GM12865 (cell line): ENCODE measurements at regions not wholly inside any gene's neighbourhood (a gene's known extent, or its start where the extent isn't known, plus 50 kb on each side); places are given as distances from the start of the nearest gene placed in this dataset.
"Not testable (repeated sequence)": the region's sequence is repeated elsewhere in the genome, so short reads cannot be mapped to it uniquely, and the experiment has no call there.

Experiments used
- DNase-seq: peaks from one replicate; pipeline ENCODE4 v3.0.0; 2010; ENCODE audit warnings: low read depth
- H3K4me3 ChIP-seq: 2 replicates; pipeline ENCODE4 v1.5.1; 2011; ENCODE audit warnings: mild to moderate bottlenecking, low read depth, low read length, control low read depth
- CTCF ChIP-seq: IDR thresholded peaks from 2 replicates; pipeline ENCODE4 v1.5.1; 2011; ENCODE audit warnings: low read length, control low read depth, low read depth, inconsistent platforms; ENCODE audit not compliant: insufficient read depth; ENCODE audit errors: missing control alignments

GRCh38 chr1:181179279-181179986 is 90.9 kb downstream of the IER5 start:
- no peak for DNase-seq
- no peak for TF ChIP-seq CTCF
- no peak overlapping the region for H3K4me3 ChIP-seq

- peak; percentile 43 for DNase-seq
- TF ChIP-seq CTCF, result no peak
- H3K4me3 ChIP-seq, result no peak overlapping the region
Observed at GRCh38 chr1:181179987-181180365, 91.5 kb downstream of the IER5 start.

DNA sequence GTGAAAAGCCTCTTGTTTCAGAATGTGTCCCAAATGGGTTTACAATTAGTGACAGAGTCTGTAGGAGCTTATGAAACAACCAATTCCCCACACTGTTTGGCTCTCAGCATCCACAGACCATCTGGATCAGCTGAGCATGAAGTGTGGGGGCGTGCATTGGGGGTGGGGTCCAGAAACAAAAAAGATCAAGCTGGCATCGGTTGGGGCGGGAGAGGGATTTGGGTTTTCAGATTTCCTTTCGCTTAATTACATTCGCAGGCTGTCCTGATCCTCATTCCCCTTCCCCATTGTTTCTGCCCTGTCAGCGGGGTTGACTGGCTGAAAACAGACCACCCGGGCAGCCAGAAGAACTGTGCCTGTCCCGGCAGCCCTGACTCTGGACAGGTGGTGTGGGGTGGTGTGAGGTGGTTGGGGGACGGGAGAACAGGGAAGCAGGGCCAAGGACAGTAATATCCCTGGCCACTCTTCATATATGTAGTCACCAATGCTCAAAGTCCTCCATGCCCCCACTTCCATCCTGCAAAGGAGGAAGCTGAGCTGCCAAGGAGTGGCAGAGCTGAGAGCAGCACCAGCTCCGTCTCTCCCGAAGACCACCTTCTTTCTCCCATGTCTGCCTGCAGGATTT is 92.0 kb downstream of the IER5 start:
- no peak for DNase-seq
- TF ChIP-seq CTCF, result no peak
- H3K4me3 ChIP-seq, result no peak overlapping the region

GRCh38 chr1:181181792-181182585 is 93.5 kb downstream of the IER5 start:
- no peak overlapping the region for H3K4me3 ChIP-seq
- no peak for DNase-seq
- TF ChIP-seq CTCF, result no peak

DNA sequence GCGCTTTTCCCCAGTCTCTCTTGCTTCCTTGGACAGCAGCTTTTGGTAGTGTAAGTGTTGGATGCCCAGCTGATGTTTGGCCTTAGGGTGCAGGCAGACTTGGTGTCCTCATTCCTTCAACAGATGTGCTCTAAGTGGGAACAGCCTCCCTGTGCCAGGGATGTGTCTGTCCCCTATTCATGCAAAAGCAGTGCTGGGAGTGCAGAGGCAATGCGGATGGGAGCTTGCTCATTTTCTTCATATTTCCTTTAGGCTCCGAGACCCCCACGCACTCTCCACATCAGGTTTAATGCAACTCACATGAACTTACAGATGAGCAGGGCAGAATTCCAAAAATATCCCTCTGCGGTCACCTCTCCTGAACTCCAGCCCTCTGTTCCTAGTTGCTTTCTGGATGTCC is 96.1 kb downstream of the IER5 start:
- no peak for DNase-seq
- no peak overlapping the region for H3K4me3 ChIP-seq
- TF ChIP-seq CTCF, result no peak

GRCh38 chr1:181185461-181185860 is 97.0 kb downstream of the IER5 start:
- TF ChIP-seq CTCF, result no peak
- no peak for DNase-seq
- H3K4me3 ChIP-seq, result no peak overlapping the region

GRCh38 chr1:181186133-181186532 is 97.6 kb downstream of the IER5 start:
- not testable (repeated sequence) for DNase-seq, H3K4me3 ChIP-seq
